AG04450 (cell line): ENCODE measurements at regions not wholly inside any gene's neighbourhood (a gene's known extent, or its start where the extent isn't known, plus 50 kb on each side); places are given as distances from the start of the nearest gene placed in this dataset.

ENCODE experiments used
- CTCF ChIA-PET: fragments of 300-600, 350-600 bp; formaldehyde crosslinking; extraction: SDS; loops from one replicate; lab custom pipeline; 2022; ENCODE audit warnings: antibody characterized with exemption, inconsistent platforms; lab: Charles Lee
- POLR2A ChIA-PET: fragments of 350-600 bp; formaldehyde crosslinking; extraction: SDS; loops from one replicate; lab custom pipeline; 2021; ENCODE audit warnings: antibody characterized with exemption, inconsistent platforms; lab: Yijun Ruan, JAX
- DNase-seq: peaks from one replicate; pipeline ENCODE4 v3.0.0-alpha.2; 2011; ENCODE audit warnings: low read depth, low spot score
- H3K27ac ChIP-seq: one replicate; pipeline ENCODE4 v1.5.1; 2012; ENCODE audit warnings: low read depth, low read length, control low read depth
- H3K27me3 ChIP-seq: one replicate; pipeline ENCODE4 v1.6.0; 2012; ENCODE audit warnings: low read length; ENCODE audit not compliant: control insufficient read depth, insufficient read depth
- H3K4me3 ChIP-seq: 2 replicates; pipeline ENCODE4 v1.5.1; 2011; ENCODE audit warnings: mild to moderate bottlenecking, low read depth, low read length, control low read depth
- H3K9me3 ChIP-seq: 2 replicates; pipeline ENCODE4 v1.5.1; 2012; ENCODE audit warnings: low read length; ENCODE audit not compliant: control insufficient read depth, insufficient read depth
- CTCF ChIP-seq: IDR thresholded peaks from 2 replicates; pipeline ENCODE4 v1.5.1; 2011; ENCODE audit warnings: low read depth, low read length, control low read depth, inconsistent platforms

GRCh38 chr17:79341816-79342215 is 267.2 kb downstream of the ENGASE start:
- TF ChIP-seq CTCF = no peak
- POLR2A ChIA-PET = no interaction called here
- CTCF ChIA-PET = no interaction called here

GRCh38 chr17:79341222-79341780 is 266.7 kb downstream of the ENGASE start:
- Histone ChIP-seq H3K4me3 (no peak overlapping the region), H3K27me3 (peaks cover 2% of the 10 kb centered on the region), H3K27ac (no peak overlapping the region), H3K9me3 (no peaks in the 10 kb centered on the region)
- no peak for TF ChIP-seq CTCF
- ChIA-PET CTCF (no interaction called here), POLR2A (no interaction called here)
- DNase-seq = no peak

More at GRCh38 chr17:79341816-79342215, 267.2 kb downstream of the ENGASE start:
- no peak overlapping the region for H3K4me3 ChIP-seq
- no peak overlapping the region for H3K27ac ChIP-seq
- no peaks in the 10 kb centered on the region for H3K9me3 ChIP-seq
- peaks cover 2% of the 10 kb centered on the region for H3K27me3 ChIP-seq
- DNase-seq = no peak

- ChIA-PET CTCF (no interaction called here), POLR2A (no interaction called here)
- TF ChIP-seq CTCF = no peak
- H3K4me3 ChIP-seq = no peak overlapping the region
- no peak for DNase-seq
- H3K9me3 ChIP-seq = no peaks in the 10 kb centered on the region
- H3K27me3 ChIP-seq = peaks cover 2% of the 10 kb centered on the region
- H3K27ac ChIP-seq = no peak overlapping the region
Measured at GRCh38 chr17:79340333-79341221, 266.0 kb downstream of the ENGASE start.

GRCh38 chr17:79339321-79339720 is 264.7 kb downstream of the ENGASE start:
- POLR2A ChIA-PET = no interaction called here
- CTCF ChIA-PET = interaction anchor here (1.5 kb wide), 1 partner anchor 52 kb away, joined by 3 read pairs; no protein-coding TSS in a partner anchor
- DNase-seq = no peak

More at GRCh38 chr17:79339321-79339720, 264.7 kb downstream of the ENGASE start:
- Histone ChIP-seq H3K27me3 (peaks cover 2% of the 10 kb centered on the region), H3K4me3 (no peak overlapping the region), H3K27ac (no peak overlapping the region), H3K9me3 (no peaks in the 10 kb centered on the region)
- TF ChIP-seq CTCF = no peak
